Bone marrow (tissue), 2 donors: ENCODE measurements at regions not wholly inside any gene's neighbourhood (a gene's known extent, or its start where the extent isn't known, plus 50 kb on each side); places are given as distances from the start of the nearest gene placed in this dataset.
A peak's percentile ranks its signal among the peaks of the same experiment; 100 is the strongest.

ENCODE experiments used
- DNase-seq, 2 donors: peaks; one replicate each; lab custom pipeline; 2025; lab: John Stamatoyannopoulos, UW

DNA sequence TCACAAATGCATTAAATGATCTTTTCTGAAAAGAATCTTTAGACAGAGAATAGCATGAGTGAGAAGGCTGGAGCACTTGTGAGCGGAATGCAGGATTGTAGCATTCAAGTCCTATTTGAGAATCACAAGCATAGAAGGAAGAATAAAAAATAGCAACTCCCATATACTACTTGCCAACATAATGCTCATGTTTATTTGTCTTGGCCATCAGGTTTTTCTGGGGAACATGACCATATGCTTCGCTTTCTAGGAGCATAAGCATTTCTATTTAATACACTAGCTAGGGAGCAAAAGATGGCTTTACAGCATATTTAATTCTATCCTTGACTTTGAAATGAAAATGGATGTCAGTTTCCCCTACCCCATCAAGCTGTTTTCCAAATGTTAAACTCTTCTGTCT, 170.3 kb upstream of the MITF start:
- no peak for DNase-seq

DNA sequence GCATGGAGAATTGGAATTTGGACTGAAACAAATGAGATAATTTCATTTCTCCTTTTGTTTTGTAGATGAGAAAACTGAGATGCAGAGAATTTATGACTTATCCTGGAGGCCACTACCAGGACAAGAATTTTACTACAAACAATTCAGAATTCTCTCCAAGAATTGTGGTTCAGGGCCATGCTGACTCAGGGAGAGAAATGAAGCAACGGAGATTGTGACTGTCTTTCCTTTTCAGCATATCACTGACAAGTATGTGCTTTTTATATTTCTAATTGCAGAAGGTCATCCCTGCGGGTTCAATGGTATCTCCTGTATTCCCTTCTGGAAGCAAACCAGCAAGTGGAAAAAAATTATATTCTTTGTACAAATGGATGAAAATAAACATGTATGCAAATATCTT, 170.8 kb upstream of the MITF start:
- no peak for DNase-seq

DNA sequence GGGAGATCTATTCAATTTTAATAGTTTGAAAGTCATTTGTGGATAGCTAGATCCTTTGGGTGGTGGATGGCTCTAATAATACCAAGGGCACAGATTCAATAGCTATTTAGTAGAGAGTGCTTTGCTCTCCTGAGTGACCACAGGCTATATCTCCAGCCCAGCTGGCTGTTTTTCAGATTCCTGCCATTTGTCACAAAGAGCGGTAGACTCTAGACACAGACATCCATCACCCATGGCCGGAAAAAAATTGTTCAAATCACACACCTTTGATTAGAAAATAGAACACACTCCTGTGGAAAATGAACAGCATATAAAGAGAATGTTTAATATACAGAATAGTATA, 171.6 kb upstream of the MITF start:
- no peak for DNase-seq

DNA sequence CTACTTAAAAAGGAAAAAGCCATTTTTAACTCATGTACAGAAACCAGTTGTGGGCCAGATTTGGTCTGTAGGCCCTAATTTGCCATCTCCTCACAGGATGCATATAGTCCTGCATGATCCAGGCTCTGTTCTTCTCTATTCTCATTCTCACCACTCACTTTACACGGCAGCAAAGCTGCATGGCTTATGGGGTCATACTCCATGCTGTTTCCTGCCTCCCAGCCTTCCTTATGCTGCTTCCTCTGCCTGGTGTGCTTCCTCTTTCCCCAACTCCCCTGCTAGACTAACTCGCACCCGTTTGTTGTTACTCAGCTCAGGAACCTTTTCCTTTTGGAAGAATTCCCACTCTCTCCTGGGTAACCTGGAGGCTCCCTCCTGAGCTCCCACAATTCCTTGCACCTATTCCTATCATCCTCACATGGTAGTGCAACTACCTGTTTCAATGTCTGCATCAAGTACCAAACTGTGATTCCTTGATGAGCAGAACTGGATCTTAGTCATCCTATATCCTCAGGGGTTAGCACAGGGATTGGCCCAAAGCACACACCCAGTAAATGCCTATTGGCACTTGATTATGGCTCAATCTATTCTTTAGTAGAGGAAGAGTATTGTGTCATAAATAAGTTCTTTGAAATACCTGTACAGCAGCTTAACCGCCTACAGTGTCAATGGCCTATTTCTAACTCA, 172.1 kb upstream of the MITF start:
- DNase-seq, result peak in 1 of 2 donors; percentile 6

DNA sequence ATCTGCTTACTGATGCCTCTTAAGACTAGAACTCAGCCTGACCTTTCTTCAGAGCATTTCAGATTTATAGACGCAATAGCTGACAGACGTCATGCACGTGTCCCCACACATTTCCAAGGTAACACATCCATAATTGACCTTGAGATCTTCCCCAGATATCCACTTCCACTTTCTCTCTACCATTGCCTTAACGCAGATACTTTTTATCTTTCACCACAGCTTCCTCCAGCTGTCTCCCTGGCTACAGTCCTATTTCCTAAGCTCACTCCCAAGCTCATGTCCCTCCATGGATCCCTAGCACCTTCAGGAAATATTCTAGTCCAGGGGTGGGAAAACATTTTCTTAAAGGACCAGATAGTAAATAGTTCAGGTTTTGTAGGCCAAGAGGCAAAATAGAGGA, 173.0 kb upstream of the MITF start:
- no peak for DNase-seq

- DNase-seq, result no peak
These were observed 173.9 kb upstream of the MITF start for GRCh38 chr3:69565316-69565715.

DNA sequence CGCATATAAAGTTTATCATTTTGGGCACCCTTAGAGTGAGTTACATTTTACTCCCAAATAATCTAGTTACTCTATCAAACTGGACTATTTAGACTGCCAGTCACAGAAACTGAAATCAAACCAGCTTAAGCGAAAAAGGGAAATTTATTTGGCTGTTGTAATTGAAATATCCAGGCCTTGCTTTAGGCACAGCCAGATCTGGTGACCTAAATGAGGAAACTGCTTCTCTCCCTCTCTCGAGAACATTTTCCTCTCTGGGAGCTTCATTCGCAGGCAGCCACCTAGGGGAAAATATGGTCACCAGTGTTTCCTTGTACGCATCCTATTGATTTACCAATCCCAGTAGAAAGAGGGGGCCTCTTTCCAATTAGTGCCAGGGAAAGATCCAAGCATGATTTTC, 175.3 kb upstream of the MITF start:
- DNase-seq, result no peak

DNA sequence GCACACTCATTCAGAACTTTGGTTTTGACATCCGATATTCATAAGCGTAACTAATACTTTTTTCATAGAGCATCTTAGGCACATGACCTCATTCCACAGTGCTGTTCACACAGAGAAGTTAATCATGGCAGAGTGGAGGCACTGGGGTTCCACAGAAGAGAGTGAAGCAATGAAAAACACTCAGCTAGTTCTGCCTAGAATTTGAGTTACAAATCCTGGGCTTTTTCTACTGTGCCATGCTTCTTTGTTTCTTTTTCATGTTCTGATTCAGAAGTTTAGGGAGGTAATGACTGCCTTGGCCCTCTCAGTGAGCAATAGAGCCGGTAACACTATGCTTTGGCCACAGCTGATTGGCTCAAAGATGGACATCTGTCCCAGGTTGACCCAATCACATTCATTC, 176.1 kb upstream of the MITF start:
- no peak for DNase-seq

DNA sequence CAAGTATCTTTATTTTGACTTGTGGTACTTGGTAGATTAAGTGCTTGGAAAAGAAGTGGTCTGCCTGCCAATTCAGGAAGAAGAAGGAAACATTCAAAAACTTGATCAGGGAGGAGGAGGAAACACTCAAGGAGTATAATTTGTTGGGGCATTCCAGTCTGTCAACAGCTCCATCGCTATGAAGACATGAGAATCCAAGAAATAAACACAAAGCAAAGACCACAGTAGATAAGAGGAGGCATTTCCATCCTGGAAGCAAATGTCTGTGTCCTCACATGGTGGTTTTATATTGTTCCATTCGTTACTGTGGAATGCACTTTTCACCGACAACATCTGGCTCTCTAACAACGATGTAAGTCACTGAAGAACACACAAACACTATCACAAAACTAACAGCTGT, 176.1 kb upstream of the FRMD4B start:
- no peak for DNase-seq

DNA sequence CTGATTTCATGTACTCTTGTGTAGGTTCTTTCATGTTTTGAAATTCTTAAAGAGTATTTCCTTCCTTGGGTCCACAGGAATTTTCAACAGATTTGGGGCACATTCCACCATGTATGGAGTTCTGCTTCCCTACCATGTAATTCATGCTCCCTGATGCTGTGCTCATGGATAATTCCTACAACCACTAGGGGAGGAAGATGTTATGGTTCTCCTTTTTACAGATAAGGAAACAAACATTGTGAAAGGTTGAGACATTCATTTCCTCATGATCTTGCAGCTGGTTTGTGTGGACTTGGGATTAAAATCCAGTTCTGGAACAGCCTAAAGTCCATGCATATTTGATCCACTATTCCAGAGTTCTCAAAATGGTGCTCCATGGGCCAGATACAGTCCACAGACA, 174.9 kb upstream of the FRMD4B start:
- no peak for DNase-seq

DNA sequence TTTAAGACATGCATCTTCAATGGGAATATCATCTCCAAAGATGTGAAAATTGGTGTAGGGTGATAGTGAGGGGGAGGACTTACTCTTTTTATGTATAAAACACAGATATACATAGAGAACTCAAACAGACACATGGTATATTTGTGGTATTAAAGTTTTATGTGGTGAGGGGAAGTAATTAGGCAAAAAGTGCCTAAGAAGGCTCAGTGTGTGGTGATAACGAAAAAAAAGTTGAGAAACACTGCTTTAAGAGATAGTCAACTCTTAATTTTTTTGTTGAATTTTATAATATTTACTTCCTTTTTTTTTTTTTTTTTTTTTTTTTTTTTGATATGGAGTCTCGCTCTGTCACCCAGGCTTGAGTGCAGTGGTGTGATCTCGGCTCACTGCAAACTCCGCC, 174.2 kb upstream of the FRMD4B start:
- DNase-seq, result no peak

- no peak for DNase-seq
These were observed 173.0 kb upstream of the FRMD4B start for GRCh38 chr3:69558912-69559311.

DNA sequence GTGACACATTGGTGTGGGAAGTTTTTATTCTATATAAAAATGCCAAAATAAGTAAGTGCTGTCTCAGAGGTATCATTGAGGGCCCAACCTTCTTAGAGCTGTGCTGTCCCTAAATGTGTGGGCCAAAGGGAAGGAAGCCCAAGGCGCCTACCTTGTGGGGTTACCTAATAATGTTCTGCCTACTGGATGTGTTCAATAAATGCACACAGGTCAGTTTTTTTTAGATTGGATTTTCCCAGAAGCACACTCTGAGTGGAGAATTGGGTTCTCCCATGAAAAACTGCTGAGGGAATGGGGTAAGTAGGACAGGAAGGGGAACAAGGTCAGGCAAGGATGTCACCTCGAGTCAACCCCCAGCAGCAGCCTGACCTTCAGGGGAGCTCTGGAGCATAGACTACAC, 168.7 kb upstream of the FRMD4B start:
- no peak for DNase-seq

DNA sequence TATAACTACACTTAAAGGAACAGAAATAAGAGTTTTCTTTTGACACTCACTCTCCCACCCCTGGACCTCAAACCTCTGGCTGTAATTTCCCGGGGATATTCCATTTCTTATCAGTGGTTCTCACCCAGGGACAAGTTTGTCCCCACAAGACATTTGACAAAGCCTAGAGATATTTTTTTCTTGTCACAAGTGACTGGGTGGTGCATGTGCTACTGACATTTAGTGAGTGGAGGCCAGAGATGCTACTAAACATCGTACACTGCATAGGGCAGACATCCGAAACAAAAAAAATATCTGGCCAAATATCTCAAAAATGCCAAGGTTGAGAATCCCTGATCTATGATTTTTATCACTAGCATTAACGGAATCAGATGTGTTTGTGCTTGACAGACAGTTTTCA, 168.0 kb upstream of the FRMD4B start:
- no peak for DNase-seq

GRCh38 chr3:69547461-69547880, 161.6 kb upstream of the FRMD4B start:
- no peak for DNase-seq

DNA sequence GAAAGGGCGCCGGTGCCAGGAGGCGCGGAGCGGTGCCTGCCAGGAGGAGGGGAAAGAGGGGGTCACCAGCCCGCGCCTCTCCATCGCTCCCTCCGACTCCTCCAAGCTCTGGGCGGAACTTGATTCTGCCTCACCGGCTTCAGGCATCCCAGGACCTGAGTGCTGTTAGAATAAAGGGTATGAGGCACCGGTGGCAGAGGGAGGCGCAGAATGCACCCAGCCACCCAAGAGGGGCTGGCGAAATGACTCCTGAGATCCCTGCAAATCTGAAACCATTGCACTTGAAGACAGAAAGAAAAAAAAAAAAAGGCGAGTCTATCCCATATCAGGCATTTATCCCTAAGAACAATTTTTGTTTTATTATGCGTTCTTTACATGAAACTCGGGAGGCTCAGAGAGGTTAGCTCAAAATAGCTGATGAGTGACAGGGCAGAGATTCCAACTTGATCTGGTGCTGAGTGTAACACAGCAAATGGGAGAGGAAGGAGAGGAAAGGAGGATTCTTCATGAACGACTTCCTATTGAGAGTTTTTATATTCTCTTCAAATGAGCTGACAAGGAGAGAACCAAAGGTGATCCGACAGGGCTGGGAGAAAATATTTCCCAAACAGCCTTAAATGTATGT, 157.0 kb upstream of the FRMD4B start:
- DNase-seq, result no peak

- peak in 1 of 2 donors; percentile 59 for DNase-seq
These were observed 156.4 kb upstream of the FRMD4B start for GRCh38 chr3:69542089-69542804.

- peak in 1 of 2 donors; percentile 59 for DNase-seq
These were observed 155.8 kb upstream of the FRMD4B start for GRCh38 chr3:69541711-69542088.

- no peak for DNase-seq
These were observed 155.1 kb upstream of the FRMD4B start for GRCh38 chr3:69540706-69541581.

DNA sequence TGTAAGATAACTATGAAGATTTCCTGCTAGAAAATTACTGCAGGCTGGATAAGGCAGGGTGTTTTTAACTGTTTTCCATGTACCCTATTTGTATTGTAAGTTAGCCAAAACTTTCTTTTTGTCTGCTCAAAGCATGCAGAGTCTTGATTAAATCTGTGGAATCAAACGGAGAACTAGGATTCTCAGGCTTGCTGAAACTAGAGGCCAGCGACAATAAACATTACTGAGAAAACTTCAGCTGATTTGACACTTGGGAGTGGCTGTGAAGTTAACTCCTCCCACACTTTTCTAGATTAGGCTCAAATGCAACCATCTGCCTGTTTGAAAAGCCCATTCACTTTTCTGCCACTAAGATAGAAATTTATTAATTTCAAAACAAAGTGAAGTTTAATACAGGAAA, 153.2 kb upstream of the FRMD4B start:
- no peak for DNase-seq

DNA sequence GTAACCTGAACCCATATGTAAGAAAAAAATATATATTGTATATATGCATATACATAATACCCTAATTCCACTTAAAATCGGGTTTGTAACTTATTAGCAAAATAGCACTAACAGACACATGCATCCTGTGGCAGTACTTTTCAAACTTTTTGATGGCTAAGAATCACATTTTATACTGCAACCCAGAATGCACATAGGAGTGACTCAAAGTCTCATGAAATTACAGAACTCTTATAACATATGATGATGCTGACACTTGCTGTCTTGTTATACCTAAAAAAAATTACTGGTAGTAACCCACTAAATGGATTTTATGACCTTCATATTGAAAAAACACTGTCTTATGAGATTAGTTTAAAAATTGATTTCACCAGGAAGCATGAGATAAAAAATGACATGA, 152.4 kb upstream of the FRMD4B start:
- no peak for DNase-seq

GRCh38 chr3:69536306-69537020, 150.6 kb upstream of the FRMD4B start:
- DNase-seq, result no peak
